ENCODE measurements at regions not wholly inside any gene's neighbourhood (a gene's known extent, or its start where the extent isn't known, plus 50 kb on each side); places are given as distances from the start of the nearest gene placed in this dataset.

GRCh38 chr1:178650934-178651511 is 74.0 kb upstream of the RALGPS2 start:
- no peaks in the 10 kb centered on the region for H3K4me1 ChIP-seq
- H3K36me3 ChIP-seq = no peaks in the 10 kb centered on the region
- TF ChIP-seq, protein P1, sequence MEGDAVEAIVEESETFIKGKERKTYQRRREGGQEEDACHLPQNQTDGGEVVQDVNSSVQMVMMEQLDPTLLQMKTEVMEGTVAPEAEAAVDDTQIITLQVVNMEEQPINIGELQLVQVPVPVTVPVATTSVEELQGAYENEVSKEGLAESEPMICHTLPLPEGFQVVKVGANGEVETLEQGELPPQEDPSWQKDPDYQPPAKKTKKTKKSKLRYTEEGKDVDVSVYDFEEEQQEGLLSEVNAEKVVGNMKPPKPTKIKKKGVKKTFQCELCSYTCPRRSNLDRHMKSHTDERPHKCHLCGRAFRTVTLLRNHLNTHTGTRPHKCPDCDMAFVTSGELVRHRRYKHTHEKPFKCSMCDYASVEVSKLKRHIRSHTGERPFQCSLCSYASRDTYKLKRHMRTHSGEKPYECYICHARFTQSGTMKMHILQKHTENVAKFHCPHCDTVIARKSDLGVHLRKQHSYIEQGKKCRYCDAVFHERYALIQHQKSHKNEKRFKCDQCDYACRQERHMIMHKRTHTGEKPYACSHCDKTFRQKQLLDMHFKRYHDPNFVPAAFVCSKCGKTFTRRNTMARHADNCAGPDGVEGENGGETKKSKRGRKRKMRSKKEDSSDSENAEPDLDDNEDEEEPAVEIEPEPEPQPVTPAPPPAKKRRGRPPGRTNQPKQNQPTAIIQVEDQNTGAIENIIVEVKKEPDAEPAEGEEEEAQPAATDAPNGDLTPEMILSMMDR (IDR thresholded peaks at IDR 0.05 in 4 of 5, conservative IDR thresholded peaks at IDR 0.05 in 1 of 5) = no peak
- no peak for TF ChIP-seq POLR2A (IDR thresholded peaks at IDR 0.05)
- intact Hi-C loops (cut with DNase I; ENCODE audit: low total_unique reads) = no loop called here
- H3K27me3 ChIP-seq = peaks cover 0 to 2% (median 0%) of the 10 kb centered on the region in 3 donors
- H3K27ac ChIP-seq = peak overlapping the region in 1 of 4 donors; percentile 28
- ATAC-seq = no peak
- in situ Hi-C loops (cut with MboI; ENCODE audit: low sequenced_read_pairs in 4 of 4) = no loop called here
- DNase-seq = no peak
- H3K4me3 ChIP-seq = no peak overlapping the region
- no peaks in the 10 kb centered on the region for H3K9me3 ChIP-seq

- H3K36me3 ChIP-seq = no peaks in the 10 kb centered on the region
- peaks cover 0 to 2% (median 0%) of the 10 kb centered on the region in 3 donors for H3K27me3 ChIP-seq
- no peak for TF ChIP-seq POLR2A (IDR thresholded peaks at IDR 0.05)
- TF ChIP-seq, protein P1 (IDR thresholded peaks at IDR 0.05 in 4 of 5, conservative IDR thresholded peaks at IDR 0.05 in 1 of 5) = no peak
- H3K9me3 ChIP-seq = no peaks in the 10 kb centered on the region
- ATAC-seq = no peak
- no peaks in the 10 kb centered on the region for H3K4me1 ChIP-seq
- intact Hi-C loops (cut with DNase I; ENCODE audit: low total_unique reads) (no loop called here), in situ Hi-C loops (cut with MboI; ENCODE audit: low sequenced_read_pairs in 4 of 4) (no loop called here)
- DNase-seq = no peak
- H3K4me3 ChIP-seq = no peak overlapping the region
- H3K27ac ChIP-seq = peak overlapping the region in 3 of 4 donors; percentile 24 to 42 (median 39)
Measured at GRCh38 chr1:178651742-178652141, 73.3 kb upstream of the RALGPS2 start.

GRCh38 chr1:178652506-178653490 is 72.2 kb upstream of the RALGPS2 start:
- intact Hi-C loops (cut with DNase I; ENCODE audit: low total_unique reads) (no loop called here), in situ Hi-C loops (cut with MboI; ENCODE audit: low sequenced_read_pairs in 4 of 4) (no loop called here)
- H3K4me1 ChIP-seq = no peaks in the 10 kb centered on the region
- H3K9me3 ChIP-seq = no peaks in the 10 kb centered on the region
- ATAC-seq (no peak), DNase-seq (no peak)
- TF ChIP-seq, protein P1 (IDR thresholded peaks at IDR 0.05 in 4 of 5, conservative IDR thresholded peaks at IDR 0.05 in 1 of 5) = no peak
- no peak for TF ChIP-seq POLR2A (IDR thresholded peaks at IDR 0.05)
- no peak overlapping the region for H3K4me3 ChIP-seq
- peaks cover 0 to 2% (median 0%) of the 10 kb centered on the region in 3 donors for H3K27me3 ChIP-seq
- no peaks in the 10 kb centered on the region for H3K36me3 ChIP-seq
- H3K27ac ChIP-seq = peak overlapping the region in 1 of 4 donors; percentile 42

- DNase-seq = no peak
- no peaks in the 10 kb centered on the region for H3K27me3 ChIP-seq
- no peaks in the 10 kb centered on the region for H3K36me3 ChIP-seq
- no peaks in the 10 kb centered on the region for H3K4me1 ChIP-seq
- ATAC-seq = no peak
- H3K9me3 ChIP-seq = no peaks in the 10 kb centered on the region
- no peak overlapping the region for H3K4me3 ChIP-seq
- intact Hi-C loops (cut with DNase I; ENCODE audit: low total_unique reads) = no loop called here
- in situ Hi-C loops (cut with MboI; ENCODE audit: low sequenced_read_pairs in 4 of 4) = no loop called here
- no peak for TF ChIP-seq POLR2A (IDR thresholded peaks at IDR 0.05)
- TF ChIP-seq, protein P1 (IDR thresholded peaks at IDR 0.05 in 4 of 5, conservative IDR thresholded peaks at IDR 0.05 in 1 of 5) = no peak
- peak overlapping the region in 1 of 4 donors; percentile 13 for H3K27ac ChIP-seq
Measured at GRCh38 chr1:178659789-178660208, 65.2 kb upstream of the RALGPS2 start.

All from gastrocnemius medialis (tissue), 4 donors.